HepG2 (cell line): ENCODE measurements at regions not wholly inside any gene's neighbourhood (a gene's known extent, or its start where the extent isn't known, plus 50 kb on each side); places are given as distances from the start of the nearest gene placed in this dataset.

Source experiments
- ATAC-seq: fragments of 200-7000 bp; cut with Tn5 transposase; 3 replicates; pipeline ENCODE4 v1.9.1; 2020; ENCODE audit warnings: mild to moderate bottlenecking, moderate library complexity
- BruUV-seq: library from RNA; stranded (reverse); fragments of 400-500 nt; replicated peaks from 2 replicates; lab custom pipeline; 2021; lab: Mats Ljungman, UMichigan
- CTCF ChIA-PET: fragments of 300-600 bp; formaldehyde crosslinking; extraction: SDS; loops from one replicate; lab custom pipeline; 2021; ENCODE audit warnings: low total read pairs, inconsistent platforms, low intra/inter-chr PET ratio; lab: Yijun Ruan, JAX
- POLR2A ChIA-PET: fragments of 350-600 bp; sonication (Branson Sonifier 250); formaldehyde crosslinking; loops from one replicate; lab custom pipeline; 2020; ENCODE audit warnings: antibody characterized with exemption, inconsistent platforms; lab: Yijun Ruan, JAX
- DNase-seq: peaks from one replicate; pipeline ENCODE4 v3.0.0-alpha.2; 2015; ENCODE audit warnings: low spot score
- FAIRE-seq: peaks from 3 replicates; lab custom pipeline; 2011; peaks lifted over from hg19 to GRCh38; lab: Jason Lieb, UNC
- H2AFZ ChIP-seq: one replicate; pipeline ENCODE4 v1.6.1; 2011; ENCODE audit warnings: low read length, inconsistent platforms
- H3K27ac ChIP-seq: fragments of 300-600 bp; 3 replicates; pipeline ENCODE4 v1.8.0; 2011; ENCODE audit warnings: mixed run types, mild to moderate bottlenecking, mixed read lengths, low read length, inconsistent platforms; ENCODE audit not compliant: insufficient read depth; ENCODE audit errors: extremely low read length
- H3K27me3 ChIP-seq, 2 experiments: fragments of 200-600 bp in 1 of 2; 2 replicates in 1 of 2; 3 replicates in 1 of 2; pipeline versions ENCODE4 v1.6.0 to v1.8.0; 2011; ENCODE audit warnings: low read length in 2 of 2, mild to moderate bottlenecking in 2 of 2, moderate library complexity in 2 of 2, inconsistent platforms in 1 of 2; ENCODE audit not compliant: insufficient read depth in 2 of 2, control insufficient read depth in 1 of 2
- H3K36me3 ChIP-seq, 2 experiments: fragments of 200-600 bp in 1 of 2; replicated peaks in 1 of 2; 2 replicates in 1 of 2; 3 replicates in 1 of 2; pipeline versions ENCODE4 v1.5.1 to v1.8.0; 2011; ENCODE audit warnings: low read length in 2 of 2, inconsistent platforms in 1 of 2; ENCODE audit not compliant: insufficient read depth in 2 of 2, control insufficient read depth in 1 of 2
- H3K4me1 ChIP-seq: 2 replicates; pipeline ENCODE4 v1.5.1; 2012; ENCODE audit warnings: low read length, inconsistent platforms; ENCODE audit not compliant: insufficient read depth
- H3K4me2 ChIP-seq: 2 replicates; pipeline ENCODE4 v1.6.0; 2011; ENCODE audit warnings: low read depth, low read length, inconsistent platforms
- H3K4me3 ChIP-seq, 3 experiments: fragments of 200-600 bp in 1 of 3; sonication (generic), shearing (Covaris generic) in 1 of 3; replicated peaks in 1 of 3; 2 replicates each; pipeline ENCODE4 v1.5.1; 2011 to 2016; ENCODE audit warnings: low read length in 3 of 3, inconsistent platforms in 2 of 3, low read depth in 2 of 3, mild to moderate bottlenecking in 2 of 3, control low read depth in 1 of 3, mixed read lengths in 1 of 3; ENCODE audit not compliant: insufficient read depth in 1 of 3
- H3K79me2 ChIP-seq: one replicate; pipeline ENCODE4 v1.6.1; 2011; ENCODE audit warnings: low read length, inconsistent platforms; ENCODE audit not compliant: insufficient read depth
- H3K9ac ChIP-seq: 2 replicates; pipeline ENCODE4 v1.6.0; 2011; ENCODE audit warnings: mild to moderate bottlenecking, low read depth, low read length, inconsistent platforms; ENCODE audit not compliant: insufficient read depth
- H3K9me3 ChIP-seq: 2 replicates; pipeline ENCODE4 v1.5.1; 2012; ENCODE audit warnings: mild to moderate bottlenecking, low read length
- H4K20me1 ChIP-seq: 2 replicates; pipeline ENCODE4 v1.6.0; 2011; ENCODE audit warnings: inconsistent platforms, mild to moderate bottlenecking, low read length, moderate library complexity; ENCODE audit not compliant: insufficient read depth
- FOSL1 ChIP-seq: sonication (generic); formaldehyde crosslinking; IDR thresholded peaks from 2 replicates; pipeline ENCODE4 v1.9.0; 2021; ENCODE audit warnings: missing genetic modification reagents, borderline replicate concordance
- GTF2F1 ChIP-seq: fragments of 150-350 bp; IDR thresholded peaks from 2 replicates; pipeline ENCODE4 v1.6.1; 2014; ENCODE audit warnings: low read length
- MAFK ChIP-seq, 2 experiments: IDR thresholded peaks in 1 of 2; conservative IDR thresholded peaks in 1 of 2; 2 replicates each; pipeline ENCODE4 v1.6.1; 2011; ENCODE audit warnings: improper control_type of control experiment in 2 of 2, low read length in 2 of 2
- RBFOX2 ChIP-seq: fragments of 200-400 bp; formaldehyde crosslinking; IDR thresholded peaks from 2 replicates; pipeline ENCODE4 v1.6.1; 2017; ENCODE audit warnings: low read depth, mild to moderate bottlenecking, low read length
- SETDB1 ChIP-seq: sonication (generic); formaldehyde crosslinking; IDR thresholded peaks from 2 replicates; pipeline ENCODE4 v1.5.1; 2020; ENCODE audit warnings: missing genetic modification reagents, mild to moderate bottlenecking, borderline replicate concordance
- TCF12 ChIP-seq, 2 experiments: fragments of 450-650 bp in 1 of 2; sonication (generic) in 1 of 2; formaldehyde crosslinking in 1 of 2; IDR thresholded peaks; 2 replicates each; pipeline versions ENCODE4 v1.6.1 to v1.8.0; 2017 to 2022; ENCODE audit warnings: antibody characterized with exemption in 1 of 2, mild to moderate bottlenecking in 1 of 2, missing genetic modification reagents in 1 of 2, moderate library complexity in 1 of 2
- ZFP82 ChIP-seq: sonication (generic); formaldehyde crosslinking; IDR thresholded peaks from 2 replicates; pipeline ENCODE4 v1.5.1; 2020; ENCODE audit warnings: mild to moderate bottlenecking, missing genetic modification reagents, borderline replicate concordance
- ZMAT5 ChIP-seq: sonication (generic); formaldehyde crosslinking; IDR thresholded peaks from 2 replicates; pipeline ENCODE4 v1.5.0; 2020; ENCODE audit warnings: mild to moderate bottlenecking, low read depth, missing genetic modification reagents, borderline replicate concordance
- ZNF121 ChIP-seq: sonication (generic); formaldehyde crosslinking; IDR thresholded peaks from 2 replicates; pipeline ENCODE4 v1.5.0; 2020; ENCODE audit warnings: mild to moderate bottlenecking, missing genetic modification reagents
- ZNF143 ChIP-seq: sonication (generic); formaldehyde crosslinking; IDR thresholded peaks from 2 replicates; pipeline ENCODE4 v1.4.0; 2020; ENCODE audit warnings: missing genetic modification reagents
- ZNF234 ChIP-seq: sonication (generic); formaldehyde crosslinking; conservative IDR thresholded peaks from 2 replicates; pipeline ENCODE4 v1.5.1; 2020; ENCODE audit warnings: mild to moderate bottlenecking, missing genetic modification reagents
- ZNF263 ChIP-seq: sonication (generic); formaldehyde crosslinking; IDR thresholded peaks from 2 replicates; pipeline ENCODE4 v1.4.0; 2020; ENCODE audit warnings: missing genetic modification reagents
- ZNF33A ChIP-seq: sonication (generic); formaldehyde crosslinking; IDR thresholded peaks from 2 replicates; pipeline ENCODE4 v1.5.1; 2020; ENCODE audit warnings: missing genetic modification reagents, mild to moderate bottlenecking, moderate library complexity, borderline replicate concordance
- ZNF34 ChIP-seq: sonication (generic); formaldehyde crosslinking; IDR thresholded peaks from 2 replicates; pipeline ENCODE4 v1.4.0; 2020; ENCODE audit warnings: mild to moderate bottlenecking, missing genetic modification reagents, borderline replicate concordance
- ZNF484 ChIP-seq: sonication (generic); formaldehyde crosslinking; IDR thresholded peaks from 2 replicates; pipeline ENCODE4 v1.5.1; 2020; ENCODE audit warnings: mild to moderate bottlenecking, low read depth, missing genetic modification reagents, borderline replicate concordance
- ZNF580 ChIP-seq: IDR thresholded peaks from 2 replicates; pipeline ENCODE4 v1.6.1; 2016; ENCODE audit warnings: low read depth, borderline replicate concordance
- ZNF879 ChIP-seq: sonication (generic); formaldehyde crosslinking; IDR thresholded peaks from 2 replicates; pipeline ENCODE4 v1.8.1; 2023; ENCODE audit warnings: missing genetic modification reagents
- ZSCAN22 ChIP-seq: sonication (generic); formaldehyde crosslinking; IDR thresholded peaks from 2 replicates; pipeline ENCODE4 v1.4.0; 2020; ENCODE audit warnings: mild to moderate bottlenecking, missing genetic modification reagents
- WGBS: methylation state at CpG from one replicate; pipeline ENCODE4 v1.1.6; 2017; ENCODE audit warnings: low lambda C conversion rate; 5-methylcytosine and 5-hydroxymethylcytosine counted together
- in situ Hi-C: cut with HindIII; loops from 2 replicates; pipeline ENCODE4 v1.10.0; 2017; ENCODE audit warnings: low pct_unique_long_range_greater_than_20kb; ENCODE audit not compliant: extremely low pct_ligation_motif_present
- intact Hi-C: fragments of 100-400 bp; cut with micrococcal nuclease; formaldehyde crosslinking; loops from one replicate; pipeline ENCODE4 v1.10.0; 2022; ENCODE audit not compliant: unreplicated experiment

GRCh38 chr5:52580921-52581320 is 206.8 kb upstream of the ITGA1 start:
- no peak for ATAC-seq
- H3K4me3 ChIP-seq, result no peak overlapping the region
- no peak for TF ChIP-seq ZMAT5 (CRISPR knock-in tag)
- TF ChIP-seq ZNF234, result no peak
- TF ChIP-seq ZNF484 (CRISPR knock-in tag), result no peak
- TF ChIP-seq ZSCAN22 (CRISPR knock-in tag), result no peak
- no peak for TF ChIP-seq TCF12 (IDR thresholded peaks at IDR 0.05)
- no peak for TF ChIP-seq TCF12 (CRISPR knock-in tag; IDR thresholded peaks at IDR 0.05)
- no peak for TF ChIP-seq ZNF879 (CRISPR knock-in tag)
- no peak for TF ChIP-seq ZNF263
- no peak for TF ChIP-seq ZFP82 (CRISPR knock-in tag)
- no peak for TF ChIP-seq ZNF143 (CRISPR knock-in tag)
- no peak for TF ChIP-seq RBFOX2
- TF ChIP-seq SETDB1 (CRISPR knock-in tag), result no peak
- no peak for TF ChIP-seq FOSL1 (CRISPR knock-in tag)
- no peak for TF ChIP-seq MAFK (conservative IDR thresholded peaks at IDR 0.05 in 1 of 2, IDR thresholded peaks at IDR 0.05 in 1 of 2; ENCODE audit: low read length in 2 of 2)
- no peak for TF ChIP-seq GTF2F1
- no peak for TF ChIP-seq ZNF34
- TF ChIP-seq ZNF121 (CRISPR knock-in tag), result no peak
- TF ChIP-seq ZNF580 (CRISPR knock-in tag), result no peak
- TF ChIP-seq ZNF33A, result no peak
- intact Hi-C loops, result no loop called here
- H3K9ac ChIP-seq, result no peak overlapping the region
- no peaks in the 10 kb centered on the region for H3K9me3 ChIP-seq
- H3K36me3 ChIP-seq, result no peaks in the 10 kb centered on the region
- POLR2A ChIA-PET, result no interaction called here
- H3K4me2 ChIP-seq, result no peak overlapping the region
- WGBS, result 0% methylated on average over 2 of the region's 2 CpGs
- DNase-seq, result no peak
- no peaks in the 10 kb centered on the region for H3K79me2 ChIP-seq
- BruUV-seq, result no TSS peak
- H3K27me3 ChIP-seq, result no peaks in the 10 kb centered on the region
- no peaks in the 10 kb centered on the region for H4K20me1 ChIP-seq
- no peak for FAIRE-seq
- H3K4me1 ChIP-seq, result no peaks in the 10 kb centered on the region
- no peak overlapping the region for H2AFZ ChIP-seq
- CTCF ChIA-PET, result no interaction called here
- H3K27ac ChIP-seq, result no peak overlapping the region
- in situ Hi-C loops, result no loop called here
